PC-3 (cell line): ENCODE measurements at regions not wholly inside any gene's neighbourhood (a gene's known extent, or its start where the extent isn't known, plus 50 kb on each side); places are given as distances from the start of the nearest gene placed in this dataset.

ENCODE experiments used
- ATAC-seq: fragments of 200-7000 bp; cut with Tn5 transposase; 2 replicates; pipeline ENCODE4 v1.9.1; 2020; ENCODE audit warnings: mild to moderate bottlenecking, moderate library complexity
- BruUV-seq: library from RNA; stranded (reverse); fragments of 400-500 nt; replicated peaks from 2 replicates; lab custom pipeline; 2021; lab: Mats Ljungman, UMichigan
- CTCF ChIA-PET: fragments of 300-600 bp; sonication (Branson Sonifier 250); formaldehyde crosslinking; loops from one replicate; lab custom pipeline; 2022; ENCODE audit warnings: antibody characterized with exemption; lab: Charles Lee
- POLR2A ChIA-PET: fragments of 300-600 bp; sonication (Branson Sonifier 250); formaldehyde crosslinking; loops from one replicate; lab custom pipeline; 2022; ENCODE audit warnings: antibody characterized with exemption; ENCODE audit not compliant: unreplicated experiment; lab: Charles Lee
- DNase-seq: peaks from one replicate; pipeline ENCODE4 v3.0.0-alpha.2; 2015
- H2AFZ ChIP-seq: fragments of 300-600 bp; sonication (generic); 2 replicates; pipeline ENCODE4 v1.6.0; 2016; ENCODE audit warnings: antibody characterized with exemption, low read length
- H3F3A ChIP-seq: fragments of 300-600 bp; sonication (generic); one replicate; pipeline ENCODE4 v1.6.0; 2017; ENCODE audit warnings: antibody characterized with exemption, low read length, control low read depth, mild to moderate bottlenecking; ENCODE audit not compliant: unreplicated experiment
- H3K27ac ChIP-seq: fragments of 300-600 bp; sonication (generic); 2 replicates; pipeline ENCODE4 v1.5.1; 2016; ENCODE audit warnings: mild to moderate bottlenecking, low read length
- H3K27me3 ChIP-seq: fragments of 300-600 bp; sonication (generic); 2 replicates; pipeline ENCODE4 v1.6.1; 2016; ENCODE audit warnings: low read length, mixed read lengths
- H3K36me3 ChIP-seq: fragments of 300-600 bp; sonication (generic); 2 replicates; pipeline ENCODE4 v1.6.1; 2016; ENCODE audit warnings: low read depth, mixed run types, low read length, mixed read lengths
- H3K4me1 ChIP-seq: fragments of 300-600 bp; sonication (generic); 2 replicates; pipeline ENCODE4 v1.5.1; 2016; ENCODE audit warnings: low read length; ENCODE audit not compliant: insufficient read depth
- H3K4me2 ChIP-seq: fragments of 300-600 bp; sonication (generic); 2 replicates; pipeline ENCODE4 v1.6.0; 2016; ENCODE audit warnings: low read length
- H3K4me3 ChIP-seq: fragments of 300-600 bp; sonication (generic); 2 replicates; pipeline ENCODE4 v1.5.1; 2016; ENCODE audit warnings: mild to moderate bottlenecking, low read length, mixed read lengths
- H3K79me2 ChIP-seq: fragments of 300-600 bp; sonication (generic); 2 replicates; pipeline ENCODE4 v1.6.1; 2017; ENCODE audit warnings: low read length, mixed read lengths
- H3K9ac ChIP-seq: fragments of 300-600 bp; sonication (generic); 2 replicates; pipeline ENCODE4 v1.6.0; 2016; ENCODE audit warnings: mild to moderate bottlenecking, low read length
- H3K9me2 ChIP-seq: fragments of 300-600 bp; sonication (generic); replicated peaks from 2 replicates; pipeline ENCODE4 v1.6.1; 2016; ENCODE audit warnings: mixed run types, low read length, mixed read lengths
- H3K9me3 ChIP-seq: fragments of 300-600 bp; sonication (generic); 2 replicates; pipeline ENCODE4 v1.6.1; 2016; ENCODE audit warnings: low read length, mixed read lengths
- H4K20me1 ChIP-seq: fragments of 300-600 bp; sonication (generic); 2 replicates; pipeline ENCODE4 v1.6.1; 2016; ENCODE audit warnings: low read length, mixed read lengths
- EZH2 ChIP-seq: fragments of 300-600 bp; sonication (generic); IDR thresholded peaks from one replicate; pipeline ENCODE4 v1.6.1; 2017; ENCODE audit warnings: antibody characterized with exemption, mild to moderate bottlenecking, low read length; ENCODE audit not compliant: unreplicated experiment
- EZH2phosphoT487 ChIP-seq: fragments of 300-600 bp; sonication (generic); IDR thresholded peaks from 2 replicates; pipeline ENCODE4 v1.6.1; 2018; ENCODE audit warnings: mild to moderate bottlenecking, antibody characterized with exemption, low read length, borderline replicate concordance
- intact Hi-C: fragments of 100-400 bp; cut with micrococcal nuclease; formaldehyde crosslinking; loops from 2 replicates; pipeline ENCODE4 v1.9.0; 2023
- TF ChIP-seq, protein P1 (sequence below): fragments of 300-600 bp; sonication (generic); conservative IDR thresholded peaks from 2 replicates; pipeline ENCODE4 v1.5.1; 2017; ENCODE audit warnings: antibody characterized with exemption, low read depth, mild to moderate bottlenecking, low read length

DNA sequence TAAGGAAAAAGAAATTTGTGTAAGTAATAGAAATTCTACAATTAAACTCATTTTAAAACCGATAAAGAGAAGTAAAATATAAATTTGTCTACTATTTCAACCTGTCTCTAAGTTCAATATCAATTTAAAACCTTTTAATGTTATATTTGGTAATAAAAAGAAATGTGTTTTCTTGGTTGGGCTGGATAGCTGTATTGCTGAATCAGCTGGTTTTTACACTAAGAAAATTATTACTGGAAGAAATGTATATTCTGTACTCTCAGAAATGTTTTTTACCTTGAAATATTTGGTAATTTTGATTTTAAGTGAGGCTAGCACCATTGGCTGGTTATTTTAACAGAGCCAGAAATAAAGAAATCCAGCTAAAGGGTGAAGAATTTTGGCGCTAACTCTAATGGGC lies 87.1 kb upstream of the CNTNAP4 start:
- POLR2A ChIA-PET, result no interaction called here
- no peak for TF ChIP-seq EZH2phosphoT487

DNA sequence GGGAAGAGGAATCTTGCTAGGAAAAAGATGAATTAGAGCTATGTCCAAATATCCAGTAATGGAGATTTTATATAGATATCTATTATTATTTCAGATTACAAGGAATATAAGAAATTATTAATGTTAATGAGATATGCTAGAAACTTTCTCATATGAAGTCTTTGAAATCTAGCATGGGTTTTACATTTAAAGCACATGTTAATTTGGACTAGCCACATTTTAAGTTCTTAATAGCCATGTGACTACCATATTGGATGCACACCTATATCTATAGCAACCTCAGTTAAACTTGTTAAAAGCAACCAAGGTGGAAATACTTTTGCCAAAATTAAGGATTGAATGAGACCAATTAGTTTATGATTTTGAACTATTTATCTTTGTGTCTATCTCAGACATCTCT lies 86.7 kb upstream of the CNTNAP4 start:
- H3K9me3 ChIP-seq, result no peaks in the 10 kb centered on the region
- TF ChIP-seq EZH2phosphoT487, result no peak
- TF ChIP-seq, protein P1, sequence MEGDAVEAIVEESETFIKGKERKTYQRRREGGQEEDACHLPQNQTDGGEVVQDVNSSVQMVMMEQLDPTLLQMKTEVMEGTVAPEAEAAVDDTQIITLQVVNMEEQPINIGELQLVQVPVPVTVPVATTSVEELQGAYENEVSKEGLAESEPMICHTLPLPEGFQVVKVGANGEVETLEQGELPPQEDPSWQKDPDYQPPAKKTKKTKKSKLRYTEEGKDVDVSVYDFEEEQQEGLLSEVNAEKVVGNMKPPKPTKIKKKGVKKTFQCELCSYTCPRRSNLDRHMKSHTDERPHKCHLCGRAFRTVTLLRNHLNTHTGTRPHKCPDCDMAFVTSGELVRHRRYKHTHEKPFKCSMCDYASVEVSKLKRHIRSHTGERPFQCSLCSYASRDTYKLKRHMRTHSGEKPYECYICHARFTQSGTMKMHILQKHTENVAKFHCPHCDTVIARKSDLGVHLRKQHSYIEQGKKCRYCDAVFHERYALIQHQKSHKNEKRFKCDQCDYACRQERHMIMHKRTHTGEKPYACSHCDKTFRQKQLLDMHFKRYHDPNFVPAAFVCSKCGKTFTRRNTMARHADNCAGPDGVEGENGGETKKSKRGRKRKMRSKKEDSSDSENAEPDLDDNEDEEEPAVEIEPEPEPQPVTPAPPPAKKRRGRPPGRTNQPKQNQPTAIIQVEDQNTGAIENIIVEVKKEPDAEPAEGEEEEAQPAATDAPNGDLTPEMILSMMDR, result no peak
- TF ChIP-seq EZH2, result no peak
- no peak overlapping the region for H3K4me3 ChIP-seq
- H3K27ac ChIP-seq, result no peak overlapping the region
- H3K4me2 ChIP-seq, result no peak overlapping the region
- no peaks in the 10 kb centered on the region for H3F3A ChIP-seq
- H4K20me1 ChIP-seq, result no peaks in the 10 kb centered on the region
- H3K79me2 ChIP-seq, result no peaks in the 10 kb centered on the region
- no peaks in the 10 kb centered on the region for H3K9me2 ChIP-seq
- POLR2A ChIA-PET, result no interaction called here
- CTCF ChIA-PET, result no interaction called here
- intact Hi-C loops, result no loop called here
- no peak overlapping the region for H3K9ac ChIP-seq
- no peak overlapping the region for H2AFZ ChIP-seq
- DNase-seq, result no peak
- no peaks in the 10 kb centered on the region for H3K27me3 ChIP-seq
- ATAC-seq, result no peak
- no TSS peak for BruUV-seq
- H3K4me1 ChIP-seq, result no peaks in the 10 kb centered on the region
- H3K36me3 ChIP-seq, result no peaks in the 10 kb centered on the region

More for the DNA sequence above, 87.1 kb upstream of the CNTNAP4 start:
- no TSS peak for BruUV-seq
- Histone ChIP-seq H3K4me2 (no peak overlapping the region), H3K36me3 (no peaks in the 10 kb centered on the region), H3K27ac (no peak overlapping the region), H3K9me2 (no peaks in the 10 kb centered on the region), H2AFZ (no peak overlapping the region), H3K9ac (no peak overlapping the region), H3K4me1 (no peaks in the 10 kb centered on the region), H3K27me3 (no peaks in the 10 kb centered on the region), H4K20me1 (no peaks in the 10 kb centered on the region), H3K4me3 (no peak overlapping the region), H3K9me3 (no peaks in the 10 kb centered on the region), H3K79me2 (no peaks in the 10 kb centered on the region), H3F3A (no peaks in the 10 kb centered on the region)
- intact Hi-C loops, result no loop called here
- CTCF ChIA-PET, result no interaction called here
- ATAC-seq (no peak), DNase-seq (no peak)

DNA sequence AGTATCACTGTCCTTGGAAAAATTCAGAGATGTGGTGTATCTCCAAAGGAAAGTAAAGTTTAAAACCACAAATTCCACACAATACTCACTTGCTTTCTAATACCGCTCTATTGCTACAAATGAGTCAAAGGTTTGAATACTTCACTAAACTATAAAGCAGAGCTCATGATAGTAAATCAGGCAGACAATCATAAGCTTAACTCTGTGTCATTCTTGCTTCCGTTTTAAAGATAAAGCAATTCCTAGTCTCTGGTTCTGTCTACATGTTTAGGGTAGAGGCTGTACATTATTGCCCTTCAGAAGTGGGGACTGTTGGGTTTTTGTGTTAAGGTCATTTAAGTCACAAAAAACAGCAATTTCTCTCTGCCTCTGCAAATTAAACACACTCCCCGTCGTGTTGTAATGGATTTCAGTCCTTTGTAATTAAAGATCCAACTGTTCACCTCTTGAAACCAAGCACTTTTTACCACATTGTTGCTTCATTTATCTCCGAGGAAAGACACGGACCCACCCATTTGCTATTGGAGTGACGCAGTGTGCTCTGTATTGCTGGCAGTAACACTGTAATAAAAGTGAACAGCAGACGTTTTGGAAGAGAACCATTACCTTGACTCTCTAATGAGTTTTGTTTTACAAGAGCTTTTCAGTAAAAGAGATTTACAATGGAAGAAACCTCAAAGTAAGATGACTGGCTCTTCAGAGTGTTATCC lies 83.1 kb upstream of the CNTNAP4 start:
- Histone ChIP-seq H3K36me3 (no peaks in the 10 kb centered on the region), H3K27ac (no peak overlapping the region), H2AFZ (no peak overlapping the region), H3K9me2 (no peaks in the 10 kb centered on the region), H3K79me2 (no peaks in the 10 kb centered on the region), H3K9ac (no peak overlapping the region), H3K4me3 (no peak overlapping the region), H4K20me1 (no peaks in the 10 kb centered on the region), H3K9me3 (no peaks in the 10 kb centered on the region), H3K4me2 (no peak overlapping the region), H3K27me3 (no peaks in the 10 kb centered on the region), H3K4me1 (no peaks in the 10 kb centered on the region), H3F3A (no peaks in the 10 kb centered on the region)
- ATAC-seq (no peak), DNase-seq (no peak)
- BruUV-seq, result no TSS peak
- intact Hi-C loops, result no loop called here
- ChIA-PET POLR2A (no interaction called here), CTCF (no interaction called here)
- no peak for TF ChIP-seq EZH2
- TF ChIP-seq, protein P1, result no peak
- TF ChIP-seq EZH2phosphoT487, result no peak
